ENCODE measurements at regions not wholly inside any gene's neighbourhood (a gene's known extent, or its start where the extent isn't known, plus 50 kb on each side); places are given as distances from the start of the nearest gene placed in this dataset.

DNA sequence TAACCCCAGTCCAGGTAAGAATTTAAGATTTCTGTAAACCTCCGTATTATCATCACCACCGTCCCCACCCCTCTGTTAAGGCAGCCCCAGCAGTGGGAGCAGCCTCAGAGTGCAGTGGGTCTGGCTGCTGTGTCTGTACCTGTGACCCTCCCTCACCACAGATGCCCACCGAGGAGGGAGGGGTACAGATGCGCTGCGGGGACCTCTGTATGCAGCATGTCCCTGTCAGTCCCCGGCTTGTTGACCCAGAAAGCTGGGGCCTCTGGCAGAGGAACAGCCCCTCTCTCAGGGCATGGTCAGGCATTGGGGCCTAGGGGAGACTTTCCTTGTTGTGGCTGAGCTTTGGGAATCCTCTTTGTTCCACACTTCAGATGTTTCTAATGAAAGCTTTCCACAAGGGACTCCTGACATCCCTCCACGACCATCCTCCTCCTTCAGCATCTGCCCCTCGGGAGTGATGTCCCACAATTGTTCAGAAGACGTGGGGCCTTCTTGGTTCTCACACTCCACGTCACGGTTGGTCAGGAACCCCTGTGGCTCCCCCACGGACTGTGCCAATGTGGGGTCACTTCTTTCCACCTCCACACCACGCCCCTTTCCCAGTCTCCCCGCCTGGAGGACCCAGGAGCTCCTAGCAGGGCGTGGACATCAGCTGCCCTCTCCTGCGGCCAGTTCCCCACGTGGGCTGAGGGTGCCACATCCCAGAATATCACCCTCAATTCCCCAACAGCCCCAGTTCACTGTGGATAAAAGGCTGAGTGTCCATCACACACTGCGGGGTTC lies 384.2 kb upstream of the MYT1L start:
- no peak for DNase-seq (ENCODE audit: extremely low spot score)
- Histone ChIP-seq H3K27ac (ENCODE audit: low read depth) (no peak overlapping the region), H3K4me3 (ENCODE audit: low read depth, low read length) (no peak overlapping the region), H3K4me1 (ENCODE audit: insufficient read depth) (no peaks in the 10 kb centered on the region), H3K36me3 (ENCODE audit: insufficient read depth) (no peaks in the 10 kb centered on the region)
- WGBS: 83% methylated on average over 18 of the region's 18 CpGs

DNA sequence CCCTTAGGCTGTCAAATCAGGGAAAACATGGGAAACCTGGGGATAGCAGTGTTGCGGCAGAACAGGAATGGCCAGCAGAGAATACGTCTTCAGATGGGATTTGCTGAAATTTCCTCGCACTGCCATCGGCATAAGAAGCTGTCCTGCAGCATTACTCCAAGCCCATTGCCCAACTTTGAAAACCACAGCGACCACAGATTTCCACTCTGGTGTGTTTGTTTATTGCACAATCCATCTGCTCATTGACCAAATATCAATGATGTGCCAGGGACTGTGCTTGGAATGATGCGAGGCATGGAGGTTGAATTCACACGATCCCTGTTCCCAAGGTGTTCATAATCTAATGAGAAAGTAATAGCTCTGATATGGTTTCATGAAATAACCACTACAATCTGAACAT lies 383.3 kb upstream of the MYT1L start:
- Histone ChIP-seq H3K4me1 (ENCODE audit: insufficient read depth) (no peaks in the 10 kb centered on the region), H3K36me3 (ENCODE audit: insufficient read depth) (no peaks in the 10 kb centered on the region), H3K27ac (ENCODE audit: low read depth) (no peak overlapping the region), H3K4me3 (ENCODE audit: low read depth, low read length) (no peak overlapping the region)
- no peak for DNase-seq (ENCODE audit: extremely low spot score)
- 79% methylated on average over 7 of the region's 7 CpGs for WGBS

DNA sequence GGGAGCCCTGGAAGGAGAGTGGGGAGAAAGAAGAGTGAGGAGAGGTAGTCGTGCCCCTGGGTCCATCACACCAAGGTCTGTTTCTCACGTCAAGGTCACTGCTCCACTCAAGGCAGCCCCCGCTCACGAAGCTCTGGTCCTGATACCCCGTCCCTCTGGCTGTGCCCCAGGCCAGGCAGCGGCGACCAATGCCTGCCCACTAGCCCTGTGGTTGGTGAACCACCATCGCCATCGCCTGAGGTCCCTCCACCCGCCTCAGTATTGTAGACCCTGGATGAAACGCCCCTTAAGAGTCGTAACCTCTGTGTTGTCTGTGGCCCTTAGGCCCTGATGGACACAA lies 378.3 kb upstream of the MYT1L start:
- no peak for DNase-seq (ENCODE audit: extremely low spot score)
- Histone ChIP-seq H3K4me1 (ENCODE audit: insufficient read depth) (no peaks in the 10 kb centered on the region), H3K36me3 (ENCODE audit: insufficient read depth) (no peaks in the 10 kb centered on the region), H3K27ac (ENCODE audit: low read depth) (no peak overlapping the region), H3K4me3 (ENCODE audit: low read depth, low read length) (no peak overlapping the region)
- WGBS: 86% methylated on average over 12 of the region's 12 CpGs

DNA sequence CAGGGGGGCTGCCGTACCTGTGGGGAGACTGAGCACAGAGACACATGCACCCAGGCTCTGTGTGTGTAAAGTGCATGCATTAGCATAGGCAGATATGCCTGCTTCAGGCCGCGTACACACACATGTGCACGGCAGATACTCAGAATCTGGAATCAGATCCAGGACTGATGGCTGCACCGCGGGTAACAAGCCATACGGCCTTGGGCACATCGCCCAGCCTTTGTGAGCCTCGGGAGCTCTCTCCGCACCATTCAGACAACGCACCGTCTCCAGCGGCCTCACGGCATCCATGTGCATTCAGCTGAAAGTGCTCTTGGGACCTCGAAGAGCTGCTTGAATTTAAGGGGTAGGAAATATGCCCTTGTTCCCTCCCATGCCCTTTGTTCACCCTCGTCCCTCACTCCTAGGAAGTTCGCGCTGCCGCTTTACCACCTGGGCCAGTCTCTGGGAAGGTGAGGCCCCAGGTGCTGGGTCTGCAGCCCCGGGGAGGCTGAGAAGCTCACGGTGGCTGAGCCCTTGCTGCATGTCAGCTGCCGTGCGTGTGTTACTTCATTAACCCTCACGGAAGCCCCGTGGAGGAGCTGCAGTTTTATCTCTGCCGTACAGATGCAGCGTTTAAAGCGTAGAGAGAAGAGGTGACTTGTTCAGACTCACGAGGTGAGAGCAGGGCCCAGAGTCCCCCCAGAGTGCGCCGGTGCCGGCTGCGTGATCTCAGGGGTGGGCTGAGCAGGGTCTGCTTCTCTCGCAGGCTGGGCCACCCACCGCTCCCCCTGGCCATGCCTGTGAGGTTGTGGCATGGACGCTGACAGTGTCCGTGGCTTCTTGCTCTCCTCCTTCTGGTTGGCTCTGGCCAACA lies 377.7 kb upstream of the MYT1L start:
- DNase-seq (ENCODE audit: extremely low spot score): no peak
- no peak overlapping the region for H3K27ac ChIP-seq (ENCODE audit: low read depth)
- H3K4me3 ChIP-seq (ENCODE audit: low read depth, low read length): no peak overlapping the region
- H3K4me1 ChIP-seq (ENCODE audit: insufficient read depth): no peaks in the 10 kb centered on the region
- 80% methylated on average over 37 of the region's 37 CpGs for WGBS
- no peaks in the 10 kb centered on the region for H3K36me3 ChIP-seq (ENCODE audit: insufficient read depth)

DNA sequence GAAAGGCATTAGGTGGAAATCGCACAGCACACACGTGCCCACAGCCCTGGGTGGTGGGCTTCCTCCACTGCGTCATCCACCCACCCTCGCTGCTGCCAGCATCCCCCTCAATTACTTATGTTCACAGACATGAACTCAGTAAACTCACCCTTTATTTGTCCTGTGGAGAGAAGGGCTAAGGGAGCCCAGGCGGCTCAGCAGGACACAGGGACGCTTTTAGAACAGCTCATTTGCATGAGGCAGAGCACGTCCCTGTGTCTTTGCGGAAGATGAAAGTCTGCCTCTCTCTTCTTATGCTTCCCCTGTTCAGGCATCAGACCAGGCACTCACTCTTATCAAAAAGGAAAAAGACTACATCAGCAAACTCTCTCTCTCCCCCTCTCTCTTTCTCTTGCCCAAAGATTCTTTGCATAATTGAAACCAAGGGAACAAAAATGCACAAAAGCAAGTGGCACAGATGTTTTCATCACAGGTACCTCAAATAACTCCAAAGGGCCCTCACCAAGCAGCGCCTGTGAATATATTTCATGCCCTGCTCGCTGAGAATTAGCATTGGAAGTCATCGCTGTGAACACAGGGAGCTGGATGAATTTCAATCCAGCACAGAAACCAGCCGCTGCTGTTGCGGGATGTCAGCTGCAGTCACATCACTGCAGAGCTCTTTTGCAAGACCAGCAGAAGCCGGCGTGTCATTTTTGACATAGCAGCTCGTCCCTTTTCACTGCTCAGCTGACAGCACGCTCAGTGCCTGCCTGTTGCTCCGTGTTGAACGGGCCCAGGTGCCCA lies 376.3 kb upstream of the MYT1L start:
- no peak for DNase-seq (ENCODE audit: extremely low spot score)
- Histone ChIP-seq H3K36me3 (ENCODE audit: insufficient read depth) (no peaks in the 10 kb centered on the region), H3K27ac (ENCODE audit: low read depth) (no peak overlapping the region), H3K4me3 (ENCODE audit: low read depth, low read length) (no peak overlapping the region), H3K4me1 (ENCODE audit: insufficient read depth) (no peaks in the 10 kb centered on the region)
- WGBS: 68% methylated on average over 19 of the region's 19 CpGs

DNA sequence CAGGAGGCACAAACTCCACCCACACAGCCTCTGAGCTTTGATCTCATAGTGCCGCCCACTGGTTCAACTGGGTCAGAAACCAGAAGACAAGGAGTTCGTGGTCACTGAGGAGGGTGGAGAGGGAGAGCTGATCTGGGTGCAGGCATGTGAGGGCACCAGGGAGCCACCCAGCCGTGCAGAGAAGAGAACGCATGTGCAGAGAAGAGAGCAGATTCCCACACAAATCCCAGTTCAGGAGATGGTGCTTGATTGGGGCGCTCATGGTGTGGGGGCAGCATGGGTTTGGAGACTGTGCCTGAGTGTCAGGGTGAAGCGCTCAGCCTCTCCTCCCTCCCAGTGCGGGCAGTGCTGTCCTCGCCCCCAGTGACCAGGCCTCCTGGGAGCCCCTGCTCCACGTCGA lies 375.2 kb upstream of the MYT1L start:
- Histone ChIP-seq H3K27ac (ENCODE audit: low read depth) (no peak overlapping the region), H3K36me3 (ENCODE audit: insufficient read depth) (no peaks in the 10 kb centered on the region), H3K4me1 (ENCODE audit: insufficient read depth) (no peaks in the 10 kb centered on the region), H3K4me3 (ENCODE audit: low read depth, low read length) (no peak overlapping the region)
- DNase-seq (ENCODE audit: extremely low spot score): no peak
- 63% methylated on average over 10 of the region's 10 CpGs for WGBS

DNA sequence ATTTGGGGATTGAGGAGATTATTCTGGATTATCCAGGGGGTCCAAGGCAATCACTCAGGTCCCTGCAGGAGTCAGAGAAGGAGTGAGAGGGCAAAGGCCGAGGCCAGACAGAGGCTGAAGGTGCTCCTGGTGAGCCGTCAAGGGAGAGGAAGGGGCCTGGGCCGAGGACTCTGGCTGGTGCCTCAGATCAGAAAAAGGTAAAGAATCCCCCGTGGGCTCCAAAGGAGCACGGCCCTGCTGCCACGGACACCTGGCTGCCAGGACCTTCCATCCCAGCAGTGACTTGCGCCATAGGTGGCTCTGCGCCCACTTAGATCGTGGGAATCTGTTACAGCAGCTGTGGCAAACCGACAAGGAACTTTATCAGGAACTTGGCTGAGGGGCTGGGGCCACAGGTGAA lies 374.8 kb upstream of the MYT1L start:
- no peaks in the 10 kb centered on the region for H3K36me3 ChIP-seq (ENCODE audit: insufficient read depth)
- 89% methylated on average over 10 of the region's 10 CpGs for WGBS
- H3K4me1 ChIP-seq (ENCODE audit: insufficient read depth): no peaks in the 10 kb centered on the region
- DNase-seq (ENCODE audit: extremely low spot score): no peak
- no peak overlapping the region for H3K4me3 ChIP-seq (ENCODE audit: low read depth, low read length)
- H3K27ac ChIP-seq (ENCODE audit: low read depth): no peak overlapping the region

DNA sequence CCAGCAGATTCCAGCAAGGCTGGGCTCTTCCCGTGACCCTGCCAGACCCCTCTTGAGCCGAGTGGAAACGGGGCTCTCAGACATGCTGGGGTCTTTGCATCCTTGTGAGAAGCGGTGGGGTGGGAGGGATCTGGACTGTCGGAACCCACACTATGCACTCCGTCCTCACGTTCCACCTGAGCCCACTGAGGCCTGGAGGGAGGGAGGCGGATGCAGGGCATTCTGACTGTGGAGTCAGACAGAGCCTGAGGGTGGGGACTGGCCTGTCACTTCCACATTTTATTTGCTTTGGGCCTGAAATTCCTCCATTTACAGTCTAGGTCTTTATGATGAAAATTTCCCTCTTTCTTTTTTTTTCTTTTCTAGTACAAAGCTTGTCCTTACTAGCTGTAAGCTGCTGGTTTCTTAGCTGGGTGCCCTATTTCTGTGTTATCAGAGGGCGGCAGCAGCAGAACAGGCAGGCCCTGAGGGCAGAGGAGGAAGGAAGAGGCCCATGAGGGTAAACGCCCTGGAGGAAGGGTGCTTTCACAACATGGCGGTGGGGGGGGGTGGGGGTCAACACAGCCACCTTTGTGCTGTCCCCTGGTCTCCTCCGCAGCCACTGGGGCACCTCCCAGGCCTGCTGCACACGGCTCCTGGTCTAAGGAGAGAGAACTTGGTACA lies 373.5 kb upstream of the MYT1L start:
- H3K4me3 ChIP-seq (ENCODE audit: low read depth, low read length): no peak overlapping the region
- H3K36me3 ChIP-seq (ENCODE audit: insufficient read depth): no peaks in the 10 kb centered on the region
- H3K27ac ChIP-seq (ENCODE audit: low read depth): no peak overlapping the region
- DNase-seq (ENCODE audit: extremely low spot score): no peak
- no peaks in the 10 kb centered on the region for H3K4me1 ChIP-seq (ENCODE audit: insufficient read depth)
- 78% methylated on average over 13 of the region's 13 CpGs for WGBS

DNA sequence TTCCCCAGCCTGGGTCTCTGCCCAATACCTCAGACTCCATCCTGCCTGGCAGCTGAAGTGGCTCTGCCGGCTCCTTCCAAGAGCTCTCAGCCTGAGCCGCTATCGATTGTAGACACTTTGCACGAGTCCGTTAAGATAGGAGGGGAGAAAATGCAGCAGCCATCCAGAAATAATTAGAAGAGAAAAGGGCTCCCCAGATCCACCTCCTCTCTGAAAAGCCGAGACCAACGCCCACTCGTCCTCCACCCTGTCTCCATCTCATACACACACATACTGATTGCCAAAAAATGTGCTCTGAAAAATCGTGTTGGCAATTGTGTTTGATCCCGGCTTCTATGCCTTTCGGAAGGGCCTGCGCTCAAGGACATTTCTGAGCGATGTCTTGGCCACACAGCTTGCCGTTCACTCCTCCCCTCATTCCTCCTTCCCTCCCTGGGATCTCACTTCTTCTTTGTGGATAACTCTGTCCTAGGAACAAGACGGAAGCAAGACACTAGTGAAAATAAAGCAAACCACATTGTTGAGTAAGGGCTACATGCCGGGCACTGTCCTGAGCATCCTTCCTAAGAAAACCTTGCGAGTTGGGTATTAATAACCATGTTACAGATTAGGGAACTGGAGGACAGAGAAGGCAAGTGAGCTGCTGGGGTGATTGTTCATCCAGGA lies 372.8 kb upstream of the MYT1L start:
- Histone ChIP-seq H3K4me1 (ENCODE audit: insufficient read depth) (no peaks in the 10 kb centered on the region), H3K36me3 (ENCODE audit: insufficient read depth) (no peaks in the 10 kb centered on the region), H3K27ac (ENCODE audit: low read depth) (no peak overlapping the region), H3K4me3 (ENCODE audit: low read depth, low read length) (no peak overlapping the region)
- 88% methylated on average over 17 of the region's 17 CpGs for WGBS
- no peak for DNase-seq (ENCODE audit: extremely low spot score)

DNA sequence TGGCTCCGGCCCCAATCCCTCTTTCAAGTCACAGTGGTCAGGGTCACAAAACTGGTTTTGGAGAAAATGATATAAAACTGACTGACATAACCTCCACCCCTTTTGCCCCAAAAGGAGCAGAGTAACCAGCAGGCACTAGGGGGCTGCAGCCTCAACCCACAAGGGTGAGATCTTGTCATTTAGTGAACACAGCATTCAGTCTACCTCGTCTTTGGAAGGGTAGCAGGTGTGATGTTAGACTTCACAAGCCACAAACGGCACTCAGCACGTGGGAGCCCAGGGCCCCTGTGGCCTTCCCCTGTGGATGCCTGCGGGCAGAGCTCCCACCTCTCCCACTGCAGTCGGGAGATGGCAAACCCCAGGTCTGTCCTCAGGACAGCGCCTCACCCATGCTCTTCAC lies 372.1 kb upstream of the MYT1L start:
- 80% methylated on average over 7 of the region's 7 CpGs for WGBS
- no peak for DNase-seq (ENCODE audit: extremely low spot score)
- Histone ChIP-seq H3K27ac (ENCODE audit: low read depth) (no peak overlapping the region), H3K36me3 (ENCODE audit: insufficient read depth) (no peaks in the 10 kb centered on the region), H3K4me3 (ENCODE audit: low read depth, low read length) (no peak overlapping the region), H3K4me1 (ENCODE audit: insufficient read depth) (no peaks in the 10 kb centered on the region)

DNA sequence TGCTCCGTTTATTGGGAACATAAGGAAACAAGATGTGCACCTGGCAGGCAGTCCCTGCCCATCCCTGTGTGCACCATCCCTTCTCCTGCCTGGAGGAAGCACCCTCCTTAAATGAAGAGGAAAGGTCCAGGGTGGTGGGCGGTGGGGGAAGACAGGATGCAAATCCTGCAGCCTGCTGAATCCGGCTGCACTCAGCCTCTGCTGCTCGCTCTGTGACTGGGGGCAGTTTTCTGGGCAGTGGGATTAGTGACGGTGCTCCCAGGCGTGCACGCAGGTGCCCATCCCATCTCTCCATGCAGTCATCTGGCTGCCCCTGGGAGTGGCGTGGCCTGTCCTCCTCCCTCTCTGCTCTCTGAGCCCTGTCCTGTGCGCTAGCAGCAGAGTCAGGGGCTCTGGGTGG lies 371.3 kb upstream of the MYT1L start:
- Histone ChIP-seq H3K4me3 (ENCODE audit: low read depth, low read length) (no peak overlapping the region), H3K27ac (ENCODE audit: low read depth) (no peak overlapping the region), H3K4me1 (ENCODE audit: insufficient read depth) (no peaks in the 10 kb centered on the region), H3K36me3 (ENCODE audit: insufficient read depth) (no peaks in the 10 kb centered on the region)
- WGBS: 82% methylated on average over 9 of the region's 9 CpGs
- no peak for DNase-seq (ENCODE audit: extremely low spot score)

DNA sequence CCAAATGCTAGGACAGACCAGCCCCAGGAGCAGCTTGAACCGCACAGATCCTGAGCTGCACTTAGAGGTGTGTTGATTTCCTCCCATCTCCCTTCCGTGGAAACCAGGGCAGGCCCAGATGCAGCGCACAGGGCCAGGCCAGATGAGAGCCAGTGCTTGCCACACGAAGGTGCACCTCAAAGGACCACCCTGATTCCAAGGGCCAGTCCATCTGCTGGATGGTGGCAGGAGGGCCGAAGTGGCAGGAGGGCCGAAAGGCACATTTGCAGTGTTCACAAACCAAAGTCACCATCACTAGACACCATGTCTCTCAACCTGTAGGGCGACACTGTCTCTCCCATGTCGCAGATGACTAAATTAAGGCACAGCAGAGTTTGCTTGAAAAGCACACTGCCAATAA lies 370.7 kb upstream of the MYT1L start:
- Histone ChIP-seq H3K4me1 (ENCODE audit: insufficient read depth) (no peaks in the 10 kb centered on the region), H3K4me3 (ENCODE audit: low read depth, low read length) (no peak overlapping the region), H3K36me3 (ENCODE audit: insufficient read depth) (no peaks in the 10 kb centered on the region), H3K27ac (ENCODE audit: low read depth) (no peak overlapping the region)
- no peak for DNase-seq (ENCODE audit: extremely low spot score)
- WGBS: 84% methylated on average over 8 of the region's 8 CpGs

DNA sequence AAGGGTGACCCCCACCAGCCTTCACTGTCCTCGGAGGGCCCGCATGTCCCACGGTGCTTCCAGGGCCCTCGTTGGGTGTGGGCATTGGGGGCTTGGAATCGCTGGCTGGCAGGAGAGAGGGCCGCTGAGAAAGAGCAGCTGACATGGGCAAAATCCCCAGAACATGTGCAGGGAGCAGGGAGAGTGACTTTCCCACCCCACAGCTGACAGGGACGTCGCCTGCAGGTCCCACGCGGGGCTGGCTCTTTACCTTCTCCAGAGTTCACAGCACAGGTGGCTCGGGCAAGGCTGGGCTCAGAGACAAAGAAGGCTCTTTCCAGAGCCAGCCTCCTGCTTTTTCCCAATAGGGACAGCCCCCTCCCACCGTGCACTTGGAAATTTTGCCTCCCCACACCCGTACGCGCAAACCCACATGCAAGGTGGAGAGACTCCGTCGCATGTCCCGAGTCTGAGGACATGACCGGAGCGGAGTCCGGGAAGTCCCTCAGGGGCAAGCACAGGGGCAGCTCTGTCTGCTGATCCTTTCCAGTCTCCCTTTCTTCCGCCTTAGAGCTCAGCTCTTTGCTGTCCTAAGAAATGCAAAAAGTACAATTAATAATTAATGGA lies 370.2 kb upstream of the MYT1L start:
- no peak overlapping the region for H3K27ac ChIP-seq (ENCODE audit: low read depth)
- no peaks in the 10 kb centered on the region for H3K4me1 ChIP-seq (ENCODE audit: insufficient read depth)
- H3K36me3 ChIP-seq (ENCODE audit: insufficient read depth): no peaks in the 10 kb centered on the region
- WGBS: 90% methylated on average over 22 of the region's 22 CpGs
- no peak for DNase-seq (ENCODE audit: extremely low spot score)
- no peak overlapping the region for H3K4me3 ChIP-seq (ENCODE audit: low read depth, low read length)
